Transverse colon (tissue), 4 donors: ENCODE measurements at regions not wholly inside any gene's neighbourhood (a gene's known extent, or its start where the extent isn't known, plus 50 kb on each side); places are given as distances from the start of the nearest gene placed in this dataset.

Experiments
- DNase-seq: peaks from one replicate; pipeline ENCODE4 v3.0.0-alpha.2; 2019
- H3K27ac ChIP-seq, 4 donors: fragments of 200-600 bp; sonication (generic); 2 replicates each; pipeline ENCODE4 v1.5.1; 2016 to 2018; ENCODE audit warnings: inconsistent platforms in 4 of 4
- H3K27me3 ChIP-seq: fragments of 200-600 bp; sonication (generic); 2 replicates; pipeline ENCODE4 v1.5.1; 2017; ENCODE audit warnings: inconsistent platforms
- H3K36me3 ChIP-seq, 4 donors: fragments of 200-600 bp; sonication (generic); 2 replicates each; pipeline ENCODE4 v1.5.1; 2017 to 2019; ENCODE audit warnings: inconsistent platforms in 4 of 4
- H3K4me1 ChIP-seq, 4 donors: fragments of 200-600 bp; sonication (generic); 2 replicates each; pipeline ENCODE4 v1.5.1; 2017 to 2020; ENCODE audit warnings: inconsistent platforms in 4 of 4
- H3K4me3 ChIP-seq, 4 donors: fragments of 200-600 bp; sonication (generic); 1 replicate in 1 of 4; 2 replicates in 3 of 4; pipeline versions ENCODE4 v1.5.1 to v1.6.1; 2017 to 2019; ENCODE audit warnings: inconsistent platforms in 4 of 4
- H3K9me3 ChIP-seq, 2 donors: fragments of 200-600 bp; sonication (generic); 2 replicates each; pipeline ENCODE4 v1.5.1; 2017 to 2019; ENCODE audit warnings: inconsistent platforms in 2 of 2
- EP300 ChIP-seq: sonication (generic); formaldehyde crosslinking; IDR thresholded peaks from one replicate; pipeline ENCODE4 v1.6.1; 2017; ENCODE audit warnings: antibody characterized with exemption, low read depth
- POLR2A ChIP-seq: fragments of 450-650 bp; IDR thresholded peaks from one replicate; pipeline ENCODE4 v1.6.1; 2016; ENCODE audit warnings: antibody characterized with exemption, mild to moderate bottlenecking, moderate library complexity
- POLR2AphosphoS5 ChIP-seq, 3 donors: sonication (generic); formaldehyde crosslinking; IDR thresholded peaks; one replicate each; pipeline ENCODE4 v1.6.1; 2016; ENCODE audit warnings: antibody characterized with exemption in 3 of 3
- WGBS, 2 donors: methylation state at CpG; one replicate each; pipeline ENCODE4 v1.1.5; 2018; ENCODE audit warnings: low coverage in 1 of 2; 5-methylcytosine and 5-hydroxymethylcytosine counted together
- in situ Hi-C, 4 donors: fragments of 200-750 bp; cut with MboI; loops; one replicate each; pipeline versions ENCODE4 v1.15.0 to v1.15.1; 2017; ENCODE audit warnings: low sequenced_read_pairs in 3 of 4, low pct_ligation_motif_present in 1 of 4, low pct_unique_long_range_greater_than_20kb in 1 of 4
- intact Hi-C: fragments of 100-400 bp; cut with DNase I; formaldehyde crosslinking; loops from one replicate; pipeline ENCODE4 v1.15.1; 2023; ENCODE audit warnings: low total_unique reads
- TF ChIP-seq, protein P1 (sequence below), 5 experiments: fragments of 200-600 bp in 3 of 5; fragments of 450-650 bp in 2 of 5; sonication (generic) in 3 of 5; IDR thresholded peaks; 1 replicate in 2 of 5; 2 replicates in 3 of 5; pipeline ENCODE4 v1.5.1; 2016 to 2017; ENCODE audit warnings: antibody characterized with exemption in 5 of 5, inconsistent platforms in 3 of 5, mild to moderate bottlenecking in 2 of 5, moderate library complexity in 1 of 5

- H3K4me1 ChIP-seq, result no peaks in the 10 kb centered on the region
- no peak for TF ChIP-seq POLR2AphosphoS5 (IDR thresholded peaks at IDR 0.05)
- no peak for TF ChIP-seq EP300
- TF ChIP-seq, protein P1, sequence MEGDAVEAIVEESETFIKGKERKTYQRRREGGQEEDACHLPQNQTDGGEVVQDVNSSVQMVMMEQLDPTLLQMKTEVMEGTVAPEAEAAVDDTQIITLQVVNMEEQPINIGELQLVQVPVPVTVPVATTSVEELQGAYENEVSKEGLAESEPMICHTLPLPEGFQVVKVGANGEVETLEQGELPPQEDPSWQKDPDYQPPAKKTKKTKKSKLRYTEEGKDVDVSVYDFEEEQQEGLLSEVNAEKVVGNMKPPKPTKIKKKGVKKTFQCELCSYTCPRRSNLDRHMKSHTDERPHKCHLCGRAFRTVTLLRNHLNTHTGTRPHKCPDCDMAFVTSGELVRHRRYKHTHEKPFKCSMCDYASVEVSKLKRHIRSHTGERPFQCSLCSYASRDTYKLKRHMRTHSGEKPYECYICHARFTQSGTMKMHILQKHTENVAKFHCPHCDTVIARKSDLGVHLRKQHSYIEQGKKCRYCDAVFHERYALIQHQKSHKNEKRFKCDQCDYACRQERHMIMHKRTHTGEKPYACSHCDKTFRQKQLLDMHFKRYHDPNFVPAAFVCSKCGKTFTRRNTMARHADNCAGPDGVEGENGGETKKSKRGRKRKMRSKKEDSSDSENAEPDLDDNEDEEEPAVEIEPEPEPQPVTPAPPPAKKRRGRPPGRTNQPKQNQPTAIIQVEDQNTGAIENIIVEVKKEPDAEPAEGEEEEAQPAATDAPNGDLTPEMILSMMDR (IDR thresholded peaks at IDR 0.05), result no peak
- no peak for TF ChIP-seq POLR2A
- H3K4me3 ChIP-seq, result no peak overlapping the region
- H3K36me3 ChIP-seq, result no peaks in the 10 kb centered on the region
- H3K9me3 ChIP-seq, result no peaks in the 10 kb centered on the region
- no peak overlapping the region for H3K27ac ChIP-seq
- no peaks in the 10 kb centered on the region for H3K27me3 ChIP-seq
- intact Hi-C loops (no loop called here), in situ Hi-C loops (no loop called here)
- DNase-seq, result no peak
- WGBS, 2 donors, result 66 to 77% methylated on average over 2 of the region's 2 CpGs
Observed at GRCh38 chr6:90730151-90730673, 143.3 kb upstream of the MAP3K7 start.

- 74% methylated on average over 2 of the region's 2 CpGs; no CpG with 5 or more reads in 1 of the 2 donors for WGBS, 2 donors
- H3K27ac ChIP-seq, result no peak overlapping the region
- intact Hi-C loops (no loop called here), in situ Hi-C loops (no loop called here)
- H3K27me3 ChIP-seq, result no peaks in the 10 kb centered on the region
- no peak for TF ChIP-seq EP300
- TF ChIP-seq, protein P1 (IDR thresholded peaks at IDR 0.05), result no peak
- no peak for TF ChIP-seq POLR2A
- no peak for TF ChIP-seq POLR2AphosphoS5 (IDR thresholded peaks at IDR 0.05)
- H3K4me1 ChIP-seq, result no peaks in the 10 kb centered on the region
- no peak for DNase-seq
- no peaks in the 10 kb centered on the region for H3K36me3 ChIP-seq
- no peaks in the 10 kb centered on the region for H3K9me3 ChIP-seq
- no peak overlapping the region for H3K4me3 ChIP-seq
Observed at GRCh38 chr6:90729057-90729456, 142.2 kb upstream of the MAP3K7 start.

DNA sequence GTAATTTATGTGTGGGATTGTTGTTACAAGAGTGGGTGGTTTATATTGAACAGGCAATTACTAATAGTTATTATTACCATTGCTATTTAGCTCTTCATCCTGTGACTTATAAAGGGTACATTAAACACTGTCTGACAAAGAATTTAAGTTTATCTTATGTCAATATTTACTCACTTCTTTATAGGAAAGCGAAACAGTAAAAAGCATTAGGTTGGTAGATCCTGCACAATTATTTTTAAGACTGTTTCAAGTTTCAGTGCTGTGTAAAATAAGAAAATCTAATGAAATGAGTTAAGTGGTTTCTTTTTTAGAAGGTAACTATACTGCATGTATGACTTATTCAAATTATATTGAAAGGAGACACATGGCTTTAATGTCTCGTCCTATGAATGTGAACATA, 135.8 kb upstream of the MAP3K7 start:
- TF ChIP-seq POLR2AphosphoS5 (IDR thresholded peaks at IDR 0.05) (no peak), POLR2A (no peak), EP300 (no peak)
- TF ChIP-seq, protein P1 (IDR thresholded peaks at IDR 0.05), result no peak
- Histone ChIP-seq H3K4me1 (no peaks in the 10 kb centered on the region), H3K27ac (no peak overlapping the region), H3K27me3 (no peaks in the 10 kb centered on the region), H3K9me3 (no peaks in the 10 kb centered on the region), H3K4me3 (no peak overlapping the region), H3K36me3 (no peaks in the 10 kb centered on the region)
- DNase-seq, result no peak
- intact Hi-C loops, result no loop called here
- 44 to 50% methylated on average over 2 of the region's 2 CpGs for WGBS, 2 donors
- in situ Hi-C loops, result no loop called here

GRCh38 chr6:90720404-90720803, 133.5 kb upstream of the MAP3K7 start:
- Histone ChIP-seq H3K27ac (no peak overlapping the region), H3K4me1 (no peaks in the 10 kb centered on the region), H3K36me3 (no peaks in the 10 kb centered on the region), H3K4me3 (no peak overlapping the region), H3K9me3 (no peaks in the 10 kb centered on the region), H3K27me3 (no peaks in the 10 kb centered on the region)
- TF ChIP-seq POLR2AphosphoS5 (IDR thresholded peaks at IDR 0.05) (no peak), POLR2A (no peak), EP300 (no peak)
- TF ChIP-seq, protein P1 (IDR thresholded peaks at IDR 0.05), result no peak
- in situ Hi-C loops, result no loop called here
- WGBS, 2 donors, result 46 to 57% methylated on average over 1 of the region's 1 CpG
- intact Hi-C loops, result no loop called here
- no peak for DNase-seq
